H9 (cell line): ENCODE measurements at regions not wholly inside any gene's neighbourhood (a gene's known extent, or its start where the extent isn't known, plus 50 kb on each side); places are given as distances from the start of the nearest gene placed in this dataset.

Experiments used
- DNase-seq: peaks from one replicate; pipeline ENCODE4 v3.0.0-alpha.2; 2017
- H2AFZ ChIP-seq: one replicate; pipeline ENCODE4 v1.6.1; 2013; ENCODE audit warnings: mild to moderate bottlenecking, low read length, control low read depth, moderate library complexity
- H2AK5ac ChIP-seq: 2 replicates; pipeline ENCODE4 v1.6.1; 2013; ENCODE audit warnings: low read length, control low read depth, mixed read lengths; ENCODE audit not compliant: insufficient read length
- H2BK120ac ChIP-seq: one replicate; pipeline ENCODE4 v1.6.1; 2013; ENCODE audit warnings: low read depth, mild to moderate bottlenecking, low read length, control low read depth, inconsistent platforms; ENCODE audit not compliant: poor library complexity, severe bottlenecking
- H2BK12ac ChIP-seq: 2 replicates; pipeline ENCODE4 v1.6.1; 2013; ENCODE audit warnings: low read length, control low read depth, mixed read lengths, low read depth; ENCODE audit not compliant: insufficient read length
- H2BK15ac ChIP-seq: 2 replicates; pipeline ENCODE4 v1.6.1; 2013; ENCODE audit warnings: low read depth, low read length, control low read depth
- H2BK20ac ChIP-seq: one replicate; pipeline ENCODE4 v1.6.1; 2013; ENCODE audit warnings: low read depth, mild to moderate bottlenecking, low read length, control low read depth, inconsistent platforms; ENCODE audit not compliant: poor library complexity, severe bottlenecking
- H2BK5ac ChIP-seq: 2 replicates; pipeline ENCODE4 v1.6.1; 2013; ENCODE audit warnings: low read length, control low read depth, mixed read lengths; ENCODE audit not compliant: insufficient read length
- H3K14ac ChIP-seq: 2 replicates; pipeline ENCODE4 v1.6.1; 2013; ENCODE audit warnings: low read length, control low read depth; ENCODE audit not compliant: insufficient read depth
- H3K18ac ChIP-seq: 2 replicates; pipeline ENCODE4 v1.6.1; 2013; ENCODE audit warnings: low read depth, mild to moderate bottlenecking, mixed read lengths, low read length, control low read depth; ENCODE audit not compliant: insufficient read length
- H3K23ac ChIP-seq: 2 replicates; pipeline ENCODE4 v1.6.1; 2013; ENCODE audit warnings: low read length, control low read depth, mixed read lengths, low read depth; ENCODE audit not compliant: insufficient read length
- H3K23me2 ChIP-seq: 2 replicates; pipeline ENCODE4 v1.6.1; 2013; ENCODE audit warnings: low read depth, mild to moderate bottlenecking, mixed read lengths, low read length, control low read depth; ENCODE audit not compliant: insufficient read length, poor library complexity, severe bottlenecking
- H3K27ac ChIP-seq: 2 replicates; pipeline ENCODE4 v1.5.1; 2013; ENCODE audit warnings: low read length, control low read depth, mixed read lengths, low read depth; ENCODE audit not compliant: insufficient read length
- H3K27me3 ChIP-seq: 2 replicates; pipeline ENCODE4 v1.6.1; 2013; ENCODE audit warnings: low read length, control low read depth, inconsistent platforms; ENCODE audit not compliant: insufficient read depth
- H3K4ac ChIP-seq: 2 replicates; pipeline ENCODE4 v1.6.1; 2013; ENCODE audit warnings: low read depth, mild to moderate bottlenecking, control low read depth, inconsistent platforms, low read length, moderate library complexity
- H3K4me1 ChIP-seq: 2 replicates; pipeline ENCODE4 v1.6.1; 2013; ENCODE audit warnings: low read length, control low read depth, inconsistent platforms; ENCODE audit not compliant: insufficient read depth
- H3K4me2 ChIP-seq: 2 replicates; pipeline ENCODE4 v1.6.1; 2013; ENCODE audit warnings: low read length, control low read depth, mixed read lengths; ENCODE audit not compliant: insufficient read length, insufficient read depth
- H3K56ac ChIP-seq: 2 replicates; pipeline ENCODE4 v1.6.1; 2013; ENCODE audit warnings: low read depth, mild to moderate bottlenecking, mixed read lengths, low read length, control low read depth; ENCODE audit not compliant: insufficient read length
- H3K79me1 ChIP-seq: 2 replicates; pipeline ENCODE4 v1.6.1; 2013; ENCODE audit warnings: low read depth, mild to moderate bottlenecking, moderate library complexity, low read length, control low read depth, inconsistent platforms; ENCODE audit not compliant: insufficient read depth, poor library complexity, severe bottlenecking
- H3K79me2 ChIP-seq: 2 replicates; pipeline ENCODE4 v1.6.1; 2013; ENCODE audit warnings: low read length, control low read depth, inconsistent platforms; ENCODE audit not compliant: insufficient read depth
- H3K9ac ChIP-seq: 2 replicates; pipeline ENCODE4 v1.6.1; 2013; ENCODE audit warnings: low read length, control low read depth, mixed read lengths; ENCODE audit not compliant: insufficient read length; ENCODE audit errors: extremely low read depth
- H3K9me3 ChIP-seq: one replicate; pipeline ENCODE4 v1.6.1; 2013; ENCODE audit warnings: low read depth, low read length, inconsistent platforms; ENCODE audit not compliant: control insufficient read depth
- H3T11ph ChIP-seq: one replicate; pipeline ENCODE4 v1.6.1; 2013; ENCODE audit warnings: mild to moderate bottlenecking, low read length, control low read depth, inconsistent platforms
- H4K20me1 ChIP-seq: one replicate; pipeline ENCODE4 v1.6.1; 2013; ENCODE audit not compliant: control insufficient read depth, insufficient read length, insufficient read depth
- H4K5ac ChIP-seq: 2 replicates; pipeline ENCODE4 v1.6.1; 2013; ENCODE audit warnings: low read depth, mild to moderate bottlenecking, mixed read lengths, low read length, control low read depth; ENCODE audit not compliant: insufficient read length
- H4K8ac ChIP-seq: replicated peaks from 2 replicates; pipeline ENCODE4 v1.6.1; 2013; ENCODE audit warnings: low read length, control low read depth, mixed read lengths, low read depth; ENCODE audit not compliant: insufficient read length
- H4K91ac ChIP-seq: 2 replicates; pipeline ENCODE4 v1.6.1; 2013; ENCODE audit warnings: low read depth, mild to moderate bottlenecking, moderate library complexity, mixed read lengths, low read length, control low read depth; ENCODE audit not compliant: insufficient read length
- H3K27ac Mint-ChIP-seq, 3 experiments: 2 replicates in 2 of 3; 3 replicates in 1 of 3; pipeline ENCODE4 v1.8.0; 2020 to 2021; ENCODE audit warnings: mixed read lengths in 3 of 3, mild to moderate bottlenecking in 1 of 3, moderate library complexity in 1 of 3
- H3K27me3 Mint-ChIP-seq: 2 replicates; pipeline ENCODE4 v1.8.0; 2021; ENCODE audit warnings: low read depth, mild to moderate bottlenecking, moderate library complexity, mixed read lengths
- H3K36me3 Mint-ChIP-seq, 3 experiments: 2 replicates in 2 of 3; 3 replicates in 1 of 3; pipeline ENCODE4 v1.8.0; 2020 to 2021; ENCODE audit warnings: low read depth in 3 of 3, mixed read lengths in 3 of 3; ENCODE audit not compliant: insufficient read depth in 1 of 3
- H3K4me1 Mint-ChIP-seq, 2 experiments: 2 replicates each; pipeline ENCODE4 v1.8.0; 2020; ENCODE audit warnings: mixed read lengths in 2 of 2
- H3K4me3 Mint-ChIP-seq, 2 experiments: 2 replicates in 1 of 2; 3 replicates in 1 of 2; pipeline ENCODE4 v1.8.0; 2020 to 2021; ENCODE audit warnings: mild to moderate bottlenecking in 2 of 2, mixed read lengths in 2 of 2, moderate library complexity in 1 of 2
- H3K9me3 Mint-ChIP-seq, 2 experiments: 2 replicates in 1 of 2; 3 replicates in 1 of 2; pipeline ENCODE4 v1.8.0; 2020; ENCODE audit warnings: mild to moderate bottlenecking in 2 of 2, mixed read lengths in 2 of 2, moderate library complexity in 1 of 2
- WGBS: extraction: QIAGEN DNeasy Blood & Tissue Kit; methylation state at CpG from one replicate; pipeline ENCODE4 v1.1.7; 2013; ENCODE audit warnings: missing lambda C conversion rate, low lambda C conversion rate, mixed read lengths; ENCODE audit not compliant: insufficient read length; ENCODE audit errors: extremely low coverage; 5-methylcytosine and 5-hydroxymethylcytosine counted together
- TF ChIP-seq, protein P1 (sequence below): fragments of 200-600 bp; sonication (generic); conservative IDR thresholded peaks from 3 replicates; pipeline ENCODE4 v1.8.0; 2021; ENCODE audit warnings: antibody characterized with exemption, mild to moderate bottlenecking

DNA sequence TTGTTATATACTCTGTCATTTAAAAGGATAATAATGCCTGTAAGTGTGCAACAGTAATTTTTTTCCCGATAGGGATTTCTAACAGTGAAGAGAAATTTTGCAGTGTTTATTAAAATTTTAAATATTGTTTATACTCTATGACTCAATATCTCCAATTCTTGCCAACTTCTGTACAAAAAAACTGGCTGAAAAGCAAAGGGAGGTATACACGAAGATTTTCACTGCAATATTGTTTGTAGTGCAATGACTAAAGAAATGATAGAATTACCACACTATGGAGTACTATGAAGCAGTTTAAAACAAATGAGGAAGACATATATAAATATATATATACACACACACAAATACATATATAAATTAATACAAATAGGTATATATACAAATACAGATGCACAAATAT is 187.9 kb upstream of the IL15 start:
- no peak overlapping the region for H4K8ac ChIP-seq
- H3K4me2 ChIP-seq: no peak overlapping the region
- no peak overlapping the region for H2BK120ac ChIP-seq
- H4K5ac ChIP-seq: no peak overlapping the region
- no peaks in the 10 kb centered on the region for H3K4me1 ChIP-seq
- H3K9ac ChIP-seq: no peak overlapping the region
- H2BK5ac ChIP-seq: no peak overlapping the region
- H2BK12ac ChIP-seq: no peak overlapping the region
- no peak overlapping the region for H3K18ac ChIP-seq
- WGBS: no CpG with 5 or more reads among the region's 2 CpGs
- no peak for DNase-seq
- no peaks in the 10 kb centered on the region for H3K27me3 ChIP-seq
- H3K9me3 ChIP-seq: no peaks in the 10 kb centered on the region
- no peak overlapping the region for H4K91ac ChIP-seq
- Mint-ChIP-seq H3K27me3 (no peaks in the 10 kb centered on the region; the same call in 1 of the 2 replicates), H3K4me1 (no peaks in the 10 kb centered on the region), H3K4me3 (no peak overlapping the region), H3K36me3 (no peaks in the 10 kb centered on the region), H3K27ac (no peak overlapping the region), H3K9me3 (no peaks in the 10 kb centered on the region)
- no peak overlapping the region for H3K4ac ChIP-seq
- H3T11ph ChIP-seq: no peak overlapping the region
- H2AFZ ChIP-seq: no peak overlapping the region
- H3K27ac ChIP-seq: no peak overlapping the region
- no peak overlapping the region for H2BK20ac ChIP-seq
- H2AK5ac ChIP-seq: no peak overlapping the region
- H3K56ac ChIP-seq: no peak overlapping the region
- no peaks in the 10 kb centered on the region for H3K79me1 ChIP-seq
- TF ChIP-seq, protein P1, sequence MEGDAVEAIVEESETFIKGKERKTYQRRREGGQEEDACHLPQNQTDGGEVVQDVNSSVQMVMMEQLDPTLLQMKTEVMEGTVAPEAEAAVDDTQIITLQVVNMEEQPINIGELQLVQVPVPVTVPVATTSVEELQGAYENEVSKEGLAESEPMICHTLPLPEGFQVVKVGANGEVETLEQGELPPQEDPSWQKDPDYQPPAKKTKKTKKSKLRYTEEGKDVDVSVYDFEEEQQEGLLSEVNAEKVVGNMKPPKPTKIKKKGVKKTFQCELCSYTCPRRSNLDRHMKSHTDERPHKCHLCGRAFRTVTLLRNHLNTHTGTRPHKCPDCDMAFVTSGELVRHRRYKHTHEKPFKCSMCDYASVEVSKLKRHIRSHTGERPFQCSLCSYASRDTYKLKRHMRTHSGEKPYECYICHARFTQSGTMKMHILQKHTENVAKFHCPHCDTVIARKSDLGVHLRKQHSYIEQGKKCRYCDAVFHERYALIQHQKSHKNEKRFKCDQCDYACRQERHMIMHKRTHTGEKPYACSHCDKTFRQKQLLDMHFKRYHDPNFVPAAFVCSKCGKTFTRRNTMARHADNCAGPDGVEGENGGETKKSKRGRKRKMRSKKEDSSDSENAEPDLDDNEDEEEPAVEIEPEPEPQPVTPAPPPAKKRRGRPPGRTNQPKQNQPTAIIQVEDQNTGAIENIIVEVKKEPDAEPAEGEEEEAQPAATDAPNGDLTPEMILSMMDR: no peak
- no peaks in the 10 kb centered on the region for H3K23me2 ChIP-seq
- no peaks in the 10 kb centered on the region for H4K20me1 ChIP-seq
- no peak overlapping the region for H2BK15ac ChIP-seq
- no peaks in the 10 kb centered on the region for H3K79me2 ChIP-seq
- no peak overlapping the region for H3K23ac ChIP-seq
- no peak overlapping the region for H3K14ac ChIP-seq
